ENCODE measurements at regions not wholly inside any gene's neighbourhood (a gene's known extent, or its start where the extent isn't known, plus 50 kb on each side); places are given as distances from the start of the nearest gene placed in this dataset.

DNA sequence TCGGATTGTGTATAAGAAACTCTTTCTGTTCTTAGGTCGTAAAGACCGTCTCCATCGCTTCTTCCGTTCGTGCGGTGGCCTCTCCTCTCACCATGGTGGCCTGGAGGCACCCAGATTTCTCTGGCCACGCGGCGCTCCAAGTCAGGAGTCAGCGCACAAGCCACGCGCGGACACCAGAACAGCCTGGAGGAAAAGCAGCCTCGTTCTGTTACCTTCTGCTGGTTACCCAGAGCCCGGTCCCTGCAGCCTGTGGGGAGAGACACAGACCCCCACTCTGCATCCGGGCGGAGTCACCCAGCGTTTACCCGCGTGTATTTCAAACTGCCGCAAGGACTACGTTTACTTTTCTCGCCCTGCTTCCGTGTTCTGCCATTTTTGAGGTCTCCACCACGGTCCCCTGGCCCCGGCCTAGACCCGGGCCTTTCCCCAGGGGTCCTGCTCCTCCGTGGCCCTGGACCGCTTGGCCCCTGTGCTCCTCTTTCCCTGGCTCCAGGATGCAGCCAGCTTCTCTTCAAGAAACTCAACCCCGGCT is 776.1 kb downstream of the BRD1 start:
- TF ChIP-seq, protein P1, sequence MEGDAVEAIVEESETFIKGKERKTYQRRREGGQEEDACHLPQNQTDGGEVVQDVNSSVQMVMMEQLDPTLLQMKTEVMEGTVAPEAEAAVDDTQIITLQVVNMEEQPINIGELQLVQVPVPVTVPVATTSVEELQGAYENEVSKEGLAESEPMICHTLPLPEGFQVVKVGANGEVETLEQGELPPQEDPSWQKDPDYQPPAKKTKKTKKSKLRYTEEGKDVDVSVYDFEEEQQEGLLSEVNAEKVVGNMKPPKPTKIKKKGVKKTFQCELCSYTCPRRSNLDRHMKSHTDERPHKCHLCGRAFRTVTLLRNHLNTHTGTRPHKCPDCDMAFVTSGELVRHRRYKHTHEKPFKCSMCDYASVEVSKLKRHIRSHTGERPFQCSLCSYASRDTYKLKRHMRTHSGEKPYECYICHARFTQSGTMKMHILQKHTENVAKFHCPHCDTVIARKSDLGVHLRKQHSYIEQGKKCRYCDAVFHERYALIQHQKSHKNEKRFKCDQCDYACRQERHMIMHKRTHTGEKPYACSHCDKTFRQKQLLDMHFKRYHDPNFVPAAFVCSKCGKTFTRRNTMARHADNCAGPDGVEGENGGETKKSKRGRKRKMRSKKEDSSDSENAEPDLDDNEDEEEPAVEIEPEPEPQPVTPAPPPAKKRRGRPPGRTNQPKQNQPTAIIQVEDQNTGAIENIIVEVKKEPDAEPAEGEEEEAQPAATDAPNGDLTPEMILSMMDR (IDR thresholded peaks at IDR 0.05 in 8 of 11, conservative IDR thresholded peaks at IDR 0.05 in 3 of 11): no peak
- TF ChIP-seq POLR2A (IDR thresholded peaks at IDR 0.05) (no peak), POLR2AphosphoS5 (IDR thresholded peaks at IDR 0.05) (no peak)

Measured in spleen (tissue), 7 donors.